GM23338 (cell line): ENCODE measurements at regions not wholly inside any gene's neighbourhood (a gene's known extent, or its start where the extent isn't known, plus 50 kb on each side); places are given as distances from the start of the nearest gene placed in this dataset.

Experiments used
- ATAC-seq: fragments of 200-7000 bp; cut with Tn5 transposase; 3 replicates; pipeline ENCODE4 v1.9.1; 2020
- DNase-seq: peaks from one replicate; pipeline ENCODE4 v3.0.0-alpha.2; 2015; ENCODE audit warnings: low spot score
- H2AFZ ChIP-seq: fragments of 200-600 bp; sonication (generic); 2 replicates; pipeline ENCODE4 v1.8.0; 2016; ENCODE audit warnings: antibody characterized with exemption, mild to moderate bottlenecking, moderate library complexity
- H3F3A ChIP-seq: fragments of 200-600 bp; sonication (generic); replicated peaks from 2 replicates; pipeline ENCODE4 v1.8.0; 2017; ENCODE audit warnings: antibody characterized with exemption, mixed run types, low read depth
- H3K27ac ChIP-seq: fragments of 200-600 bp; sonication (generic); 2 replicates; pipeline ENCODE4 v1.6.1; 2016; ENCODE audit warnings: low read depth
- H3K27me3 ChIP-seq: fragments of 200-600 bp; sonication (generic); 2 replicates; pipeline ENCODE4 v1.8.0; 2016; ENCODE audit warnings: mild to moderate bottlenecking, mixed run types, moderate library complexity; ENCODE audit not compliant: insufficient read depth
- H3K36me3 ChIP-seq: fragments of 200-600 bp; sonication (generic); 2 replicates; pipeline ENCODE4 v1.8.0; 2016; ENCODE audit warnings: mild to moderate bottlenecking; ENCODE audit not compliant: insufficient read depth
- H3K4me1 ChIP-seq: fragments of 200-600 bp; sonication (generic); 2 replicates; pipeline ENCODE4 v1.8.0; 2016; ENCODE audit warnings: mild to moderate bottlenecking, moderate library complexity; ENCODE audit not compliant: insufficient read depth
- H3K4me2 ChIP-seq: fragments of 200-600 bp; sonication (generic); 2 replicates; pipeline ENCODE4 v1.7.1; 2017; ENCODE audit warnings: mixed run types
- H3K4me3 ChIP-seq: fragments of 200-600 bp; sonication (generic); 2 replicates; pipeline ENCODE4 v1.6.1; 2016; ENCODE audit warnings: mixed run types
- H3K79me2 ChIP-seq: fragments of 200-600 bp; sonication (generic); replicated peaks from 2 replicates; pipeline ENCODE4 v1.8.0; 2017; ENCODE audit warnings: mild to moderate bottlenecking; ENCODE audit not compliant: insufficient read depth
- H3K9me2 ChIP-seq: fragments of 200-600 bp; sonication (generic); 2 replicates; pipeline ENCODE4 v1.8.0; 2017; ENCODE audit not compliant: insufficient read depth
- H4K20me1 ChIP-seq: fragments of 200-600 bp; sonication (generic); replicated peaks from 2 replicates; pipeline ENCODE4 v1.8.0; 2017; ENCODE audit warnings: mild to moderate bottlenecking; ENCODE audit not compliant: insufficient read depth
- H3K27ac Mint-ChIP-seq: 2 replicates; pipeline ENCODE4 v1.8.0; 2020; ENCODE audit warnings: inconsistent platforms, mild to moderate bottlenecking, moderate library complexity, mixed read lengths
- H3K27me3 Mint-ChIP-seq: 3 replicates; pipeline ENCODE4 v1.8.0; 2022; ENCODE audit warnings: low read depth, mild to moderate bottlenecking, moderate library complexity, mixed read lengths, inconsistent platforms; ENCODE audit not compliant: insufficient read depth, poor library complexity
- H3K36me3 Mint-ChIP-seq: 3 replicates; pipeline ENCODE4 v1.8.0; 2021; ENCODE audit warnings: low read depth, mild to moderate bottlenecking, inconsistent platforms, moderate library complexity, mixed read lengths
- H3K4me1 Mint-ChIP-seq: 3 replicates; pipeline ENCODE4 v1.8.0; 2020; ENCODE audit warnings: mild to moderate bottlenecking, inconsistent platforms, mixed read lengths
- H3K4me3 Mint-ChIP-seq: 3 replicates; pipeline ENCODE4 v1.8.0; 2021; ENCODE audit warnings: moderate library complexity, mild to moderate bottlenecking, inconsistent platforms, mixed read lengths
- H3K9me3 Mint-ChIP-seq: 3 replicates; pipeline ENCODE4 v1.8.0; 2020; ENCODE audit warnings: moderate library complexity, mild to moderate bottlenecking, inconsistent platforms, mixed read lengths
- ETS1 ChIP-seq: IDR thresholded peaks from 2 replicates; pipeline ENCODE4 v1.6.1; 2016; ENCODE audit warnings: antibody characterized with exemption
- EZH2 ChIP-seq: fragments of 200-600 bp; sonication (generic); IDR thresholded peaks from one replicate; pipeline ENCODE4 v1.8.0; 2017; ENCODE audit warnings: antibody characterized with exemption, mild to moderate bottlenecking, low read depth; ENCODE audit not compliant: unreplicated experiment
- EZH2phosphoT487 ChIP-seq: fragments of 200-600 bp; sonication (generic); IDR thresholded peaks from one replicate; pipeline ENCODE4 v1.8.1; 2018; ENCODE audit warnings: antibody characterized with exemption; ENCODE audit not compliant: unreplicated experiment
- JUNB ChIP-seq: IDR thresholded peaks from one replicate; pipeline ENCODE4 v1.6.1; 2016; ENCODE audit warnings: antibody characterized with exemption; ENCODE audit not compliant: unreplicated experiment
- POLR2AphosphoS5 ChIP-seq: IDR thresholded peaks from 2 replicates; pipeline ENCODE4 v1.6.1; 2016; ENCODE audit warnings: antibody characterized with exemption, low read depth
- STAT1 ChIP-seq: IDR thresholded peaks from one replicate; pipeline ENCODE4 v1.6.1; 2016; ENCODE audit warnings: antibody characterized with exemption; ENCODE audit not compliant: unreplicated experiment
- ZNF114 ChIP-seq: fragments of 250-450 bp; sonication (Bioruptor Pico); IDR thresholded peaks from 2 replicates; pipeline ENCODE4 v1.5.0; 2020; ENCODE audit warnings: mild to moderate bottlenecking, moderate library complexity
- ZNF331 ChIP-seq: fragments of 250-450 bp; sonication (Bioruptor Pico); IDR thresholded peaks from 2 replicates; pipeline ENCODE4 v1.5.0; 2020; ENCODE audit warnings: low read depth, mild to moderate bottlenecking, moderate library complexity
- ZNF462 ChIP-seq: fragments of 250-450 bp; sonication (Bioruptor Pico); IDR thresholded peaks from 2 replicates; pipeline ENCODE4 v1.5.0; 2020; ENCODE audit warnings: mild to moderate bottlenecking, moderate library complexity
- TF ChIP-seq, protein P1 (sequence below): IDR thresholded peaks from one replicate; pipeline ENCODE4 v1.6.1; 2018; ENCODE audit warnings: antibody characterized with exemption; ENCODE audit not compliant: unreplicated experiment

- Histone ChIP-seq H3K9me2 (no peaks in the 10 kb centered on the region), H3K4me1 (peaks cover 46% of the 10 kb centered on the region), H2AFZ (no peak overlapping the region), H3K36me3 (no peaks in the 10 kb centered on the region), H3K79me2 (no peaks in the 10 kb centered on the region), H3K4me2 (no peak overlapping the region), H4K20me1 (no peaks in the 10 kb centered on the region), H3K27me3 (no peaks in the 10 kb centered on the region), H3K27ac (no peak overlapping the region), H3F3A (peaks cover 9% of the 10 kb centered on the region), H3K4me3 (no peak overlapping the region)
- peaks cover 38% of the 10 kb centered on the region for H3K4me1 Mint-ChIP-seq
- no peak for ATAC-seq
- peaks cover 2% of the 10 kb centered on the region for H3K27me3 Mint-ChIP-seq
- H3K9me3 Mint-ChIP-seq: no peaks in the 10 kb centered on the region
- H3K36me3 Mint-ChIP-seq: no peaks in the 10 kb centered on the region; the same call in 2 of the 3 replicates
- TF ChIP-seq JUNB: no peak
- no peak overlapping the region for H3K4me3 Mint-ChIP-seq
- no peak overlapping the region for H3K27ac Mint-ChIP-seq
- no peak for DNase-seq
These were observed 51.4 kb upstream of the MAP4K3 start for GRCh38 chr2:39488450-39488849.

DNA sequence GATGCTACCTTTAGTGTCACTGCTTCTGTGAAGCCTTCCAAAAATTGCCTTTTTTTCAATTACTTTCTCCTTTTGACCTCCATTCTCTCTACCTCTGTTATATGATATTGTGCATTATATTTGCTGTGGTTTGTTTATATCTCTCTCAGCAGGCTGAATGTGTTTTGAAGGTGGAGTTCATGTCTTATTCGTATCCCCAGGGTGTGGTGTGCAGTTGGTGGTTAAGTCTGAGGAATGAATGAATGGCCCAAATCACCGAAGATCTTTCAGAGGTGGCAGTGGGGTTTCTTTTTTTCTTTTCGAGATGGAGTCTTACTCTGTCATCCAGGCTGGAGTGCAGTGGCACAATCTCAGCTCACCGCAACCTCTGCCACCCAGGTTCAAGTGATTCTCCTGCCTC, 53.5 kb upstream of the MAP4K3 start:
- Mint-ChIP-seq H3K4me3 (no peak overlapping the region), H3K27me3 (peaks cover 1% of the 10 kb centered on the region), H3K9me3 (no peaks in the 10 kb centered on the region; the same call in 2 of the 3 replicates), H3K4me1 (peaks cover 29% of the 10 kb centered on the region), H3K27ac (no peak overlapping the region), H3K36me3 (no peaks in the 10 kb centered on the region; the same call in 2 of the 3 replicates)
- no peak for ATAC-seq
- no peaks in the 10 kb centered on the region for H3F3A ChIP-seq
- no peaks in the 10 kb centered on the region for H3K27me3 ChIP-seq
- H3K4me2 ChIP-seq: no peak overlapping the region
- no peak overlapping the region for H3K27ac ChIP-seq
- no peaks in the 10 kb centered on the region for H3K36me3 ChIP-seq
- DNase-seq: no peak
- no peaks in the 10 kb centered on the region for H3K79me2 ChIP-seq
- H3K4me3 ChIP-seq: no peak overlapping the region
- H4K20me1 ChIP-seq: no peaks in the 10 kb centered on the region
- H3K9me2 ChIP-seq: no peaks in the 10 kb centered on the region
- H3K4me1 ChIP-seq: peaks cover 35% of the 10 kb centered on the region
- H2AFZ ChIP-seq: no peak overlapping the region
- TF ChIP-seq JUNB: no peak
- no peak for TF ChIP-seq ZNF331 (CRISPR knock-in tag)
- no peak for TF ChIP-seq EZH2
- no peak for TF ChIP-seq EZH2phosphoT487
- no peak for TF ChIP-seq STAT1
- no peak for TF ChIP-seq ETS1
- TF ChIP-seq, protein P1, sequence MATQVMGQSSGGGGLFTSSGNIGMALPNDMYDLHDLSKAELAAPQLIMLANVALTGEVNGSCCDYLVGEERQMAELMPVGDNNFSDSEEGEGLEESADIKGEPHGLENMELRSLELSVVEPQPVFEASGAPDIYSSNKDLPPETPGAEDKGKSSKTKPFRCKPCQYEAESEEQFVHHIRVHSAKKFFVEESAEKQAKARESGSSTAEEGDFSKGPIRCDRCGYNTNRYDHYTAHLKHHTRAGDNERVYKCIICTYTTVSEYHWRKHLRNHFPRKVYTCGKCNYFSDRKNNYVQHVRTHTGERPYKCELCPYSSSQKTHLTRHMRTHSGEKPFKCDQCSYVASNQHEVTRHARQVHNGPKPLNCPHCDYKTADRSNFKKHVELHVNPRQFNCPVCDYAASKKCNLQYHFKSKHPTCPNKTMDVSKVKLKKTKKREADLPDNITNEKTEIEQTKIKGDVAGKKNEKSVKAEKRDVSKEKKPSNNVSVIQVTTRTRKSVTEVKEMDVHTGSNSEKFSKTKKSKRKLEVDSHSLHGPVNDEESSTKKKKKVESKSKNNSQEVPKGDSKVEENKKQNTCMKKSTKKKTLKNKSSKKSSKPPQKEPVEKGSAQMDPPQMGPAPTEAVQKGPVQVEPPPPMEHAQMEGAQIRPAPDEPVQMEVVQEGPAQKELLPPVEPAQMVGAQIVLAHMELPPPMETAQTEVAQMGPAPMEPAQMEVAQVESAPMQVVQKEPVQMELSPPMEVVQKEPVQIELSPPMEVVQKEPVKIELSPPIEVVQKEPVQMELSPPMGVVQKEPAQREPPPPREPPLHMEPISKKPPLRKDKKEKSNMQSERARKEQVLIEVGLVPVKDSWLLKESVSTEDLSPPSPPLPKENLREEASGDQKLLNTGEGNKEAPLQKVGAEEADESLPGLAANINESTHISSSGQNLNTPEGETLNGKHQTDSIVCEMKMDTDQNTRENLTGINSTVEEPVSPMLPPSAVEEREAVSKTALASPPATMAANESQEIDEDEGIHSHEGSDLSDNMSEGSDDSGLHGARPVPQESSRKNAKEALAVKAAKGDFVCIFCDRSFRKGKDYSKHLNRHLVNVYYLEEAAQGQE: no peak
- no peak for TF ChIP-seq POLR2AphosphoS5
- TF ChIP-seq ZNF462: no peak
- no peak for TF ChIP-seq ZNF114 (CRISPR knock-in tag)
